ENCODE measurements at regions not wholly inside any gene's neighbourhood (a gene's known extent, or its start where the extent isn't known, plus 50 kb on each side); places are given as distances from the start of the nearest gene placed in this dataset.
"Not testable (repeated sequence)": the region's sequence is repeated elsewhere in the genome, so short reads cannot be mapped to it uniquely, and the experiment has no call there.

- not testable (repeated sequence) for TF ChIP-seq CTCF, POLR2A (IDR thresholded peaks at IDR 0.05)
These were observed 452.9 kb upstream of the SPTLC3 start for GRCh38 chr20:12555849-12556248.
